CD14-positive monocyte (primary cell): ENCODE measurements at regions not wholly inside any gene's neighbourhood (a gene's known extent, or its start where the extent isn't known, plus 50 kb on each side); places are given as distances from the start of the nearest gene placed in this dataset.

Source experiments
- DNase-seq, 3 donors: peaks; one replicate each; pipeline ENCODE4 v3.0.0-alpha.2; 2011 to 2022
- H2AFZ ChIP-seq: 2 replicates; pipeline ENCODE4 v1.6.0; 2012; ENCODE audit warnings: mild to moderate bottlenecking, low read depth, low read length, inconsistent platforms; ENCODE audit not compliant: insufficient read depth, poor library complexity, severe bottlenecking
- H3K27ac ChIP-seq, 2 donors: 1 replicate in 1 of 2; 2 replicates in 1 of 2; pipeline ENCODE4 v1.5.1; 2012 to 2013; ENCODE audit warnings: low read length in 2 of 2, control low read depth in 1 of 2, inconsistent platforms in 1 of 2, low read depth in 1 of 2, mild to moderate bottlenecking in 1 of 2
- H3K27me3 ChIP-seq, 2 donors: one replicate each; pipeline versions ENCODE4 v1.6.0 to v1.6.1; 2011 to 2013; ENCODE audit warnings: low read length in 2 of 2; ENCODE audit not compliant: control insufficient read depth in 2 of 2, insufficient read depth in 2 of 2
- H3K36me3 ChIP-seq, 2 donors: replicated peaks in 1 of 2; 1 replicate in 1 of 2; 2 replicates in 1 of 2; pipeline versions ENCODE4 v1.5.1 to v1.6.1; 2012 to 2013; ENCODE audit warnings: low read length in 2 of 2, control low read depth in 1 of 2, inconsistent platforms in 1 of 2, mild to moderate bottlenecking in 1 of 2; ENCODE audit not compliant: insufficient read depth in 2 of 2, control insufficient read depth in 1 of 2
- H3K4me1 ChIP-seq, 2 donors: 1 replicate in 1 of 2; 2 replicates in 1 of 2; pipeline versions ENCODE4 v1.5.1 to v1.6.1; 2012 to 2013; ENCODE audit warnings: low read length in 2 of 2, control low read depth in 1 of 2, inconsistent platforms in 1 of 2, mild to moderate bottlenecking in 1 of 2, moderate library complexity in 1 of 2; ENCODE audit not compliant: insufficient read depth in 2 of 2, control insufficient read depth in 1 of 2
- H3K4me2 ChIP-seq: replicated peaks from 2 replicates; pipeline ENCODE3; 2012; ENCODE audit warnings: low read length, moderate library complexity, mild to moderate bottlenecking; ENCODE audit not compliant: poor library complexity, severe bottlenecking; ENCODE audit errors: extremely low read depth
- H3K4me3 ChIP-seq, 3 experiments: fragments of 200-600 bp in 1 of 3; sonication (generic) in 1 of 3; replicated peaks in 1 of 3; 1 replicate in 2 of 3; 2 replicates in 1 of 3; pipeline ENCODE4 v1.5.1; 2011 to 2013; ENCODE audit warnings: low read length in 3 of 3, mild to moderate bottlenecking in 3 of 3, control low read depth in 2 of 3, low read depth in 2 of 3, inconsistent platforms in 1 of 3, moderate library complexity in 1 of 3
- H3K79me2 ChIP-seq: 2 replicates; pipeline ENCODE4 v1.6.0; 2012; ENCODE audit warnings: mild to moderate bottlenecking, control low read depth, inconsistent platforms, low read length, moderate library complexity; ENCODE audit not compliant: insufficient read depth
- H3K9ac ChIP-seq: 2 replicates; pipeline ENCODE4 v1.6.0; 2017; ENCODE audit warnings: low read length, mild to moderate bottlenecking; ENCODE audit not compliant: insufficient read depth, poor library complexity, severe bottlenecking
- H3K9me3 ChIP-seq, 2 donors: replicated peaks in 1 of 2; 1 replicate in 1 of 2; 2 replicates in 1 of 2; pipeline versions ENCODE4 v1.5.1 to v1.6.1; 2012 to 2013; ENCODE audit warnings: low read length in 2 of 2, control low read depth in 1 of 2; ENCODE audit not compliant: control insufficient read depth in 1 of 2, insufficient read depth in 1 of 2
- H4K20me1 ChIP-seq: 2 replicates; pipeline ENCODE4 v1.6.0; 2012; ENCODE audit warnings: mild to moderate bottlenecking, low read length, control low read depth, moderate library complexity; ENCODE audit not compliant: insufficient read depth
- H3K27ac Mint-ChIP-seq, 7 donors: one replicate each; pipeline ENCODE4 v1.8.0; 2020; ENCODE audit warnings: mild to moderate bottlenecking in 7 of 7, mixed read lengths in 7 of 7, moderate library complexity in 6 of 7, inconsistent platforms in 2 of 7
- H3K27me3 Mint-ChIP-seq, 3 donors: one replicate each; pipeline ENCODE4 v1.8.0; 2021 to 2022; ENCODE audit warnings: low read depth in 3 of 3, mild to moderate bottlenecking in 3 of 3, mixed read lengths in 3 of 3, moderate library complexity in 3 of 3, inconsistent platforms in 1 of 3
- H3K36me3 Mint-ChIP-seq, 2 donors: one replicate each; pipeline ENCODE4 v1.8.0; 2020; ENCODE audit warnings: mixed read lengths in 2 of 2, inconsistent platforms in 1 of 2, mild to moderate bottlenecking in 1 of 2
- H3K4me1 Mint-ChIP-seq: one replicate; pipeline ENCODE4 v1.8.0; 2020; ENCODE audit warnings: mild to moderate bottlenecking, mixed read lengths
- H3K4me3 Mint-ChIP-seq, 2 donors: one replicate each; pipeline ENCODE4 v1.8.0; 2020; ENCODE audit warnings: mild to moderate bottlenecking in 2 of 2, mixed read lengths in 2 of 2, moderate library complexity in 1 of 2
- H3K9me3 Mint-ChIP-seq, 7 donors: one replicate each; pipeline ENCODE4 v1.8.0; 2020 to 2022; ENCODE audit warnings: mixed read lengths in 7 of 7, mild to moderate bottlenecking in 6 of 7, moderate library complexity in 6 of 7, inconsistent platforms in 2 of 7
- WGBS: methylation state at CpG from one replicate; pipeline ENCODE4 v1.1.5; 2013; ENCODE audit warnings: missing lambda C conversion rate; ENCODE audit not compliant: insufficient coverage; 5-methylcytosine and 5-hydroxymethylcytosine counted together
- intact Hi-C, 2 donors: fragments of 100-400 bp; cut with micrococcal nuclease; formaldehyde crosslinking; loops; one replicate each; pipeline versions ENCODE4 v1.15.0 to v1.15.1; 2023
- TF ChIP-seq, protein P1 (sequence below): fragments of 200-600 bp; IDR thresholded peaks from one replicate; pipeline ENCODE4 v1.8.0; 2022; ENCODE audit warnings: antibody characterized with exemption, mild to moderate bottlenecking

DNA sequence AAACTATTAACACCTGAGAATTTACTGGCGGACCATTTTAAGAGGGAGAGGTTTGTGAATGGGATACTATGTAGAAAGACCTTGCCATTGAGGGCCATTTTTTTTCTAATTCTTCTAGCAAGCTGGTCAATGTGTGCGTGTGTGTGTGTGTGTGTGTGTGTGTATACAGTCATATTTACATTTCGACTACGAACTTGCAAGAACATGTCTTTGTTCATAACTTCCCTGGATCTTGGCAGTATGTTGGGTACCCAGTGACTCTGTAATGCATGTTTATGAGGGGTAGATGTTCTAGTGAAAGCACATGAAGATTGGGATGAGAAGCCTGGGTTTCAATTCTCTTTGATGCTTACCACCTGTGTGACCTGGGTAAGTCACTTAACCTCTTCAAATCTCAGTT lies 133.6 kb downstream of the UBE2E3 start:
- DNase-seq: no peak
- no peak overlapping the region for H3K4me3 Mint-ChIP-seq
- Histone ChIP-seq H3K9me3 (no peaks in the 10 kb centered on the region), H3K4me3 (no peak overlapping the region), H3K9ac (no peak overlapping the region), H3K27ac (no peak overlapping the region), H3K79me2 (no peaks in the 10 kb centered on the region), H3K36me3 (no peaks in the 10 kb centered on the region), H2AFZ (no peak overlapping the region), H3K4me1 (no peaks in the 10 kb centered on the region), H3K4me2 (no peak overlapping the region), H3K27me3 (no peaks in the 10 kb centered on the region), H4K20me1 (no peaks in the 10 kb centered on the region)
- peaks cover 0 to 1% (median 0%) of the 10 kb centered on the region in 3 donors for H3K27me3 Mint-ChIP-seq
- no peaks in the 10 kb centered on the region for H3K4me1 Mint-ChIP-seq
- WGBS: 100% methylated on average over 1 of the region's 4 CpGs
- intact Hi-C loops: no loop called here
- H3K36me3 Mint-ChIP-seq: no peaks in the 10 kb centered on the region
- peaks cover 0 to 1% (median 0%) of the 10 kb centered on the region in 7 donors for H3K9me3 Mint-ChIP-seq
- TF ChIP-seq, protein P1, sequence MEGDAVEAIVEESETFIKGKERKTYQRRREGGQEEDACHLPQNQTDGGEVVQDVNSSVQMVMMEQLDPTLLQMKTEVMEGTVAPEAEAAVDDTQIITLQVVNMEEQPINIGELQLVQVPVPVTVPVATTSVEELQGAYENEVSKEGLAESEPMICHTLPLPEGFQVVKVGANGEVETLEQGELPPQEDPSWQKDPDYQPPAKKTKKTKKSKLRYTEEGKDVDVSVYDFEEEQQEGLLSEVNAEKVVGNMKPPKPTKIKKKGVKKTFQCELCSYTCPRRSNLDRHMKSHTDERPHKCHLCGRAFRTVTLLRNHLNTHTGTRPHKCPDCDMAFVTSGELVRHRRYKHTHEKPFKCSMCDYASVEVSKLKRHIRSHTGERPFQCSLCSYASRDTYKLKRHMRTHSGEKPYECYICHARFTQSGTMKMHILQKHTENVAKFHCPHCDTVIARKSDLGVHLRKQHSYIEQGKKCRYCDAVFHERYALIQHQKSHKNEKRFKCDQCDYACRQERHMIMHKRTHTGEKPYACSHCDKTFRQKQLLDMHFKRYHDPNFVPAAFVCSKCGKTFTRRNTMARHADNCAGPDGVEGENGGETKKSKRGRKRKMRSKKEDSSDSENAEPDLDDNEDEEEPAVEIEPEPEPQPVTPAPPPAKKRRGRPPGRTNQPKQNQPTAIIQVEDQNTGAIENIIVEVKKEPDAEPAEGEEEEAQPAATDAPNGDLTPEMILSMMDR: no peak
- no peak overlapping the region for H3K27ac Mint-ChIP-seq

DNA sequence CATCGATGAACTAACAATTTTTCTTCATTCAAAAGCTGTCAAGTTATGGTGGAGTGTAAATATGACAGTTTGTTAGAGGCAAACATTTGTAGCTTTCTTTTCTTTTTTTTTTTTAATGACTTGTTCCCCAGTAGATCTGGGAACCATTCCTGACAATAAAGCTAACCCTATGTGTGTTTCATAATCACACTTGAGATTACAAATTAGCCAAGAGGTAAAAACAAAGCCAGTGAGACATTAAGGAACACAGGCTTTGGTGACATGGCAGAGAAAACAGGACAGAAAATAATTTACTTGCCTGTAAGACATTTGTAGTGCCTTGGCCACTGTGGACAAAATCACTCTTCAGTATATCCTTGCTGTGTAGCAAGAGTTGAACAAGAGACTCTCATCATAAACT lies 135.9 kb downstream of the UBE2E3 start:
- Histone ChIP-seq H3K9ac (no peak overlapping the region), H3K4me1 (no peaks in the 10 kb centered on the region), H3K4me3 (no peak overlapping the region), H3K27ac (no peak overlapping the region), H3K36me3 (no peaks in the 10 kb centered on the region), H3K79me2 (no peaks in the 10 kb centered on the region), H3K4me2 (no peak overlapping the region), H3K9me3 (no peaks in the 10 kb centered on the region), H3K27me3 (no peaks in the 10 kb centered on the region), H4K20me1 (no peaks in the 10 kb centered on the region), H2AFZ (no peak overlapping the region)
- DNase-seq: no peak
- Mint-ChIP-seq H3K9me3 (peaks cover 0 to 1% (median 0%) of the 10 kb centered on the region in 7 donors), H3K4me1 (no peaks in the 10 kb centered on the region), H3K27ac (no peak overlapping the region), H3K4me3 (no peak overlapping the region), H3K27me3 (no peaks in the 10 kb centered on the region), H3K36me3 (no peaks in the 10 kb centered on the region)
- intact Hi-C loops: no loop called here
- TF ChIP-seq, protein P1: no peak
- WGBS: no CpG with 5 or more reads among the region's 1 CpG
